ENCODE measurements at regions not wholly inside any gene's neighbourhood (a gene's known extent, or its start where the extent isn't known, plus 50 kb on each side); places are given as distances from the start of the nearest gene placed in this dataset.

DNA sequence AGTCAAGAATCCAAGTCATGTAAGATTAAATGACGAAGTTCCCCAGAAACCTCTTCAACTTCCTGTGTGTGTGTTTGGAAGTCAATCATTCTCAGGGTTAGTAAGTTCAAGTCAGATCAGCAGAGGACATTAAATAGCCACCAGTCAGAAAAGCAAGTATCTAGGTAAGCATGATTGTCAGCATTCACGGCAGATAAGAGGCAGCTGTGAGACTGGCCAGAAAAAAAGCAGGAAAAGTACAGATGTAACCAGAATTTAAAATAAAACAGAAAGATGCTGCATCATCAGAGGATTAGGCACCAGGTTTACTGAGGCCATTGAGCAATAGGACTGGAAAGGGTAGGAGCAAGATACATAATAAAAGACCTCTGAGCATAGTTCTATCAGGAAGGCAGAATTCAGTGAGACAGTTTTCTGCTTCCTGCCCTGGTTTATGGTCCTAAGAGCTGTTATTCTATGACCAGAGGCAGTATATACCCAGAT, 606.9 kb downstream of the FSCB start:
- H3K9me3 ChIP-seq, result no peaks in the 10 kb centered on the region
- no peaks in the 10 kb centered on the region for H3K4me1 ChIP-seq
- DNase-seq (ENCODE audit: low read depth in 1 of 2, low spot score in 1 of 2) (peak in 1 of 2 experiments; percentile 2), FAIRE-seq (no peak), ATAC-seq (no peak)
- TF ChIP-seq NR3C1 (IDR thresholded peaks at IDR 0.05), result no peak
- TF ChIP-seq, protein P1, sequence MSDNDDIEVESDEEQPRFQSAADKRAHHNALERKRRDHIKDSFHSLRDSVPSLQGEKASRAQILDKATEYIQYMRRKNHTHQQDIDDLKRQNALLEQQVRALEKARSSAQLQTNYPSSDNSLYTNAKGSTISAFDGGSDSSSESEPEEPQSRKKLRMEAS (IDR thresholded peaks at IDR 0.05), result no peak
- TF ChIP-seq FOXS1 (CRISPR knock-in tag; IDR thresholded peaks at IDR 0.05), result no peak
- no peak for TF ChIP-seq JUN (IDR thresholded peaks at IDR 0.05)
- no peak for TF ChIP-seq RNF2 (IDR thresholded peaks at IDR 0.05; ENCODE audit: borderline replicate concordance, low read depth)
- CTCF ChIA-PET, result no interaction called here
- H3K27ac ChIP-seq, result no peak overlapping the region
- no peak overlapping the region for H3K4me3 ChIP-seq
- WGBS (ENCODE audit: missing lambda C conversion rate), result 7% methylated on average over 2 of the region's 2 CpGs
- POLR2A ChIA-PET, result no interaction called here
- no peak overlapping the region for H3K4me2 ChIP-seq

DNA sequence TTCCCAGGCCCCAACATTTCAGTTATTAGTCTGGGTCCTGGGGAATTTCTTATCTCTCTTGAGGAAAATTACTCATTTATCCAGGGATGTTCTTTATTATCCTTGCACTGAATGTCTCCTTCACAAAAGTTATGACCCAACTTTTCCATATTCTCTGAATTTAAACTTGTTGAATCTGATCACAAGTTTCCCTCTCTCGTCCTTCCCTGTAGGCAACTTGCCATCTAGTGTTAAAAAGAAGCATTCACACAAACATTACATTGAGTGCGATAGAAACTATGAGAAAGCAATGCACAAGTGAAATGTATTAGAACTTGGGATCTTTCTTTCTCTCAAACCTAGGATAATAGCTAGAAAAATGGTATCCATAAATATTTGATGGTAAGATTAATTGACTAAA, 608.4 kb downstream of the FSCB start:
- 48% methylated on average over 2 of the region's 2 CpGs for WGBS (ENCODE audit: missing lambda C conversion rate)
- ChIA-PET CTCF (no interaction called here), POLR2A (no interaction called here)
- TF ChIP-seq ZSCAN20 (CRISPR knock-in tag; IDR thresholded peaks at IDR 0.05) (no peak), ESRRA (IDR thresholded peaks at IDR 0.05; ENCODE audit: borderline replicate concordance, low read length) (no peak), EHMT2 (IDR thresholded peaks at IDR 0.05; ENCODE audit: low read depth) (no peak), BHLHE40 (IDR thresholded peaks at IDR 0.05; ENCODE audit: low read depth, low read length) (no peak), CHD2 (IDR thresholded peaks at IDR 0.05; ENCODE audit: low read length, partially characterized antibody) (no peak), JUN (IDR thresholded peaks at IDR 0.05) (no peak), PHF8 (IDR thresholded peaks at IDR 0.05; ENCODE audit: borderline replicate concordance, low read depth) (no peak), MYC (IDR thresholded peaks at IDR 0.05; ENCODE audit: borderline replicate concordance, low read length) (no peak)
- TF ChIP-seq, protein P2, sequence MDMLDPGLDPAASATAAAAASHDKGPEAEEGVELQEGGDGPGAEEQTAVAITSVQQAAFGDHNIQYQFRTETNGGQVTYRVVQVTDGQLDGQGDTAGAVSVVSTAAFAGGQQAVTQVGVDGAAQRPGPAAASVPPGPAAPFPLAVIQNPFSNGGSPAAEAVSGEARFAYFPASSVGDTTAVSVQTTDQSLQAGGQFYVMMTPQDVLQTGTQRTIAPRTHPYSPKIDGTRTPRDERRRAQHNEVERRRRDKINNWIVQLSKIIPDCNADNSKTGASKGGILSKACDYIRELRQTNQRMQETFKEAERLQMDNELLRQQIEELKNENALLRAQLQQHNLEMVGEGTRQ (IDR thresholded peaks at IDR 0.05), result no peak
- TF ChIP-seq, protein P3, sequence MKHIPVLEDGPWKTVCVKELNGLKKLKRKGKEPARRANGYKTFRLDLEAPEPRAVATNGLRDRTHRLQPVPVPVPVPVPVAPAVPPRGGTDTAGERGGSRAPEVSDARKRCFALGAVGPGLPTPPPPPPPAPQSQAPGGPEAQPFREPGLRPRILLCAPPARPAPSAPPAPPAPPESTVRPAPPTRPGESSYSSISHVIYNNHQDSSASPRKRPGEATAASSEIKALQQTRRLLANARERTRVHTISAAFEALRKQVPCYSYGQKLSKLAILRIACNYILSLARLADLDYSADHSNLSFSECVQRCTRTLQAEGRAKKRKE (CRISPR knock-in tag; IDR thresholded peaks at IDR 0.05; ENCODE audit: low read depth), result no peak
- DNase-seq (ENCODE audit: low read depth in 1 of 2, low spot score in 1 of 2), result peak in 1 of 2 experiments; percentile 0
- no peak for ATAC-seq
- no peak overlapping the region for H3K27ac ChIP-seq
- H3K4me1 ChIP-seq, result no peaks in the 10 kb centered on the region
- H3K4me2 ChIP-seq, result no peak overlapping the region
- no peaks in the 10 kb centered on the region for H3K9me3 ChIP-seq
- H3K4me3 ChIP-seq, result no peak overlapping the region
- no peak for FAIRE-seq

DNA sequence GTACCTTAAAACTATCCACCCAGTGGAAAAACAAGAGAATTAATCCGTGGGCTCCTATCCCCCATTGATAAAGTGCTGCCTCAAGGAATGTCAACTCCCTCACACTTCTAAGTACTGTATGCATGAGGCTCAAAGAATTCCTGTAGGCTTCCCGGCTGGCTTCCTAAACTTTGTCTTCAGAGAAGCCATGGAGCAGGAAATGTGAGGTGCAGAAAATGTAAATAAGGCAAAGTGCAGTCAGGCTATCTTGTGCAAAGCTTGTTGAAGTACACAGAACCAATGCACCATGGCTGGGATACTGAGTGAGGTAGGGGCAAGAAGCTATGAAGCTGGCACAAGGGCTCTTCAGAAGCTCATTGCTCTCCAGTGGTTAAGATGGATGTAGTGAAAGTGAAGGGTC, 611.0 kb downstream of the FSCB start:
- DNase-seq (ENCODE audit: low read depth in 1 of 2, low spot score in 1 of 2) (no peak), FAIRE-seq (no peak), ATAC-seq (no peak)
- 14% methylated on average over 2 of the region's 2 CpGs for WGBS (ENCODE audit: missing lambda C conversion rate)
- POLR2A ChIA-PET, result no interaction called here
- Histone ChIP-seq H3K9me3 (no peaks in the 10 kb centered on the region), H3K4me1 (no peaks in the 10 kb centered on the region), H3K4me2 (no peak overlapping the region), H3K4me3 (no peak overlapping the region), H3K27ac (no peak overlapping the region)
- TF ChIP-seq, protein P1 (IDR thresholded peaks at IDR 0.05), result no peak
- TF ChIP-seq JUNB (IDR thresholded peaks at IDR 0.05), result no peak
- TF ChIP-seq RAD21 (conservative IDR thresholded peaks at IDR 0.05 in 1 of 2, IDR thresholded peaks at IDR 0.05 in 1 of 2), result no peak
- no peak for TF ChIP-seq CEBPB (IDR thresholded peaks at IDR 0.05)
- no peak for TF ChIP-seq TP53 (CRISPR knock-in tag; IDR thresholded peaks at IDR 0.05)
- TF ChIP-seq EHF (CRISPR knock-in tag; IDR thresholded peaks at IDR 0.05), result no peak
- TF ChIP-seq ESRRA (IDR thresholded peaks at IDR 0.05; ENCODE audit: borderline replicate concordance, low read length), result no peak
- no peak for TF ChIP-seq MAZ (IDR thresholded peaks at IDR 0.05; ENCODE audit: borderline replicate concordance, low read depth, low read length)
- no peak for TF ChIP-seq SREBF2 (IDR thresholded peaks at IDR 0.05)
- no peak for TF ChIP-seq HOXB5 (CRISPR knock-in tag; IDR thresholded peaks at IDR 0.05)
- no peak for TF ChIP-seq ZC3H11A (IDR thresholded peaks at IDR 0.05)
- TF ChIP-seq, protein P2 (IDR thresholded peaks at IDR 0.05), result no peak
- CTCF ChIA-PET, result interaction anchor here (1.1 kb wide), 1 partner anchor 21 kb away, joined by 4 read pairs; no protein-coding TSS in a partner anchor
